CD14-positive monocyte (primary cell): ENCODE measurements at regions not wholly inside any gene's neighbourhood (a gene's known extent, or its start where the extent isn't known, plus 50 kb on each side); places are given as distances from the start of the nearest gene placed in this dataset.

Experiments used
- DNase-seq, 3 donors: peaks; one replicate each; pipeline ENCODE4 v3.0.0-alpha.2; 2011 to 2022
- H2AFZ ChIP-seq: 2 replicates; pipeline ENCODE4 v1.6.0; 2012; ENCODE audit warnings: mild to moderate bottlenecking, low read depth, low read length, inconsistent platforms; ENCODE audit not compliant: insufficient read depth, poor library complexity, severe bottlenecking
- H3K27ac ChIP-seq, 2 donors: 1 replicate in 1 of 2; 2 replicates in 1 of 2; pipeline ENCODE4 v1.5.1; 2012 to 2013; ENCODE audit warnings: low read length in 2 of 2, control low read depth in 1 of 2, inconsistent platforms in 1 of 2, low read depth in 1 of 2, mild to moderate bottlenecking in 1 of 2
- H3K27me3 ChIP-seq, 2 donors: one replicate each; pipeline versions ENCODE4 v1.6.0 to v1.6.1; 2011 to 2013; ENCODE audit warnings: low read length in 2 of 2; ENCODE audit not compliant: control insufficient read depth in 2 of 2, insufficient read depth in 2 of 2
- H3K36me3 ChIP-seq, 2 donors: replicated peaks in 1 of 2; 1 replicate in 1 of 2; 2 replicates in 1 of 2; pipeline versions ENCODE4 v1.5.1 to v1.6.1; 2012 to 2013; ENCODE audit warnings: low read length in 2 of 2, control low read depth in 1 of 2, inconsistent platforms in 1 of 2, mild to moderate bottlenecking in 1 of 2; ENCODE audit not compliant: insufficient read depth in 2 of 2, control insufficient read depth in 1 of 2
- H3K4me1 ChIP-seq, 2 donors: 1 replicate in 1 of 2; 2 replicates in 1 of 2; pipeline versions ENCODE4 v1.5.1 to v1.6.1; 2012 to 2013; ENCODE audit warnings: low read length in 2 of 2, control low read depth in 1 of 2, inconsistent platforms in 1 of 2, mild to moderate bottlenecking in 1 of 2, moderate library complexity in 1 of 2; ENCODE audit not compliant: insufficient read depth in 2 of 2, control insufficient read depth in 1 of 2
- H3K4me2 ChIP-seq: replicated peaks from 2 replicates; pipeline ENCODE3; 2012; ENCODE audit warnings: low read length, moderate library complexity, mild to moderate bottlenecking; ENCODE audit not compliant: poor library complexity, severe bottlenecking; ENCODE audit errors: extremely low read depth
- H3K4me3 ChIP-seq, 3 experiments: fragments of 200-600 bp in 1 of 3; sonication (generic) in 1 of 3; replicated peaks in 1 of 3; 1 replicate in 2 of 3; 2 replicates in 1 of 3; pipeline ENCODE4 v1.5.1; 2011 to 2013; ENCODE audit warnings: low read length in 3 of 3, mild to moderate bottlenecking in 3 of 3, control low read depth in 2 of 3, low read depth in 2 of 3, inconsistent platforms in 1 of 3, moderate library complexity in 1 of 3
- H3K79me2 ChIP-seq: 2 replicates; pipeline ENCODE4 v1.6.0; 2012; ENCODE audit warnings: mild to moderate bottlenecking, control low read depth, inconsistent platforms, low read length, moderate library complexity; ENCODE audit not compliant: insufficient read depth
- H3K9ac ChIP-seq: 2 replicates; pipeline ENCODE4 v1.6.0; 2017; ENCODE audit warnings: low read length, mild to moderate bottlenecking; ENCODE audit not compliant: insufficient read depth, poor library complexity, severe bottlenecking
- H3K9me3 ChIP-seq, 2 donors: replicated peaks in 1 of 2; 1 replicate in 1 of 2; 2 replicates in 1 of 2; pipeline versions ENCODE4 v1.5.1 to v1.6.1; 2012 to 2013; ENCODE audit warnings: low read length in 2 of 2, control low read depth in 1 of 2; ENCODE audit not compliant: control insufficient read depth in 1 of 2, insufficient read depth in 1 of 2
- H4K20me1 ChIP-seq: 2 replicates; pipeline ENCODE4 v1.6.0; 2012; ENCODE audit warnings: mild to moderate bottlenecking, low read length, control low read depth, moderate library complexity; ENCODE audit not compliant: insufficient read depth
- H3K27ac Mint-ChIP-seq, 7 donors: one replicate each; pipeline ENCODE4 v1.8.0; 2020; ENCODE audit warnings: mild to moderate bottlenecking in 7 of 7, mixed read lengths in 7 of 7, moderate library complexity in 6 of 7, inconsistent platforms in 2 of 7
- H3K27me3 Mint-ChIP-seq, 3 donors: one replicate each; pipeline ENCODE4 v1.8.0; 2021 to 2022; ENCODE audit warnings: low read depth in 3 of 3, mild to moderate bottlenecking in 3 of 3, mixed read lengths in 3 of 3, moderate library complexity in 3 of 3, inconsistent platforms in 1 of 3
- H3K36me3 Mint-ChIP-seq, 2 donors: one replicate each; pipeline ENCODE4 v1.8.0; 2020; ENCODE audit warnings: mixed read lengths in 2 of 2, inconsistent platforms in 1 of 2, mild to moderate bottlenecking in 1 of 2
- H3K4me1 Mint-ChIP-seq: one replicate; pipeline ENCODE4 v1.8.0; 2020; ENCODE audit warnings: mild to moderate bottlenecking, mixed read lengths
- H3K4me3 Mint-ChIP-seq, 2 donors: one replicate each; pipeline ENCODE4 v1.8.0; 2020; ENCODE audit warnings: mild to moderate bottlenecking in 2 of 2, mixed read lengths in 2 of 2, moderate library complexity in 1 of 2
- H3K9me3 Mint-ChIP-seq, 7 donors: one replicate each; pipeline ENCODE4 v1.8.0; 2020 to 2022; ENCODE audit warnings: mixed read lengths in 7 of 7, mild to moderate bottlenecking in 6 of 7, moderate library complexity in 6 of 7, inconsistent platforms in 2 of 7
- WGBS: methylation state at CpG from one replicate; pipeline ENCODE4 v1.1.5; 2013; ENCODE audit warnings: missing lambda C conversion rate; ENCODE audit not compliant: insufficient coverage; 5-methylcytosine and 5-hydroxymethylcytosine counted together
- intact Hi-C, 2 donors: fragments of 100-400 bp; cut with micrococcal nuclease; formaldehyde crosslinking; loops; one replicate each; pipeline versions ENCODE4 v1.15.0 to v1.15.1; 2023
- TF ChIP-seq, protein P1 (sequence below): fragments of 200-600 bp; IDR thresholded peaks from one replicate; pipeline ENCODE4 v1.8.0; 2022; ENCODE audit warnings: antibody characterized with exemption, mild to moderate bottlenecking

DNA sequence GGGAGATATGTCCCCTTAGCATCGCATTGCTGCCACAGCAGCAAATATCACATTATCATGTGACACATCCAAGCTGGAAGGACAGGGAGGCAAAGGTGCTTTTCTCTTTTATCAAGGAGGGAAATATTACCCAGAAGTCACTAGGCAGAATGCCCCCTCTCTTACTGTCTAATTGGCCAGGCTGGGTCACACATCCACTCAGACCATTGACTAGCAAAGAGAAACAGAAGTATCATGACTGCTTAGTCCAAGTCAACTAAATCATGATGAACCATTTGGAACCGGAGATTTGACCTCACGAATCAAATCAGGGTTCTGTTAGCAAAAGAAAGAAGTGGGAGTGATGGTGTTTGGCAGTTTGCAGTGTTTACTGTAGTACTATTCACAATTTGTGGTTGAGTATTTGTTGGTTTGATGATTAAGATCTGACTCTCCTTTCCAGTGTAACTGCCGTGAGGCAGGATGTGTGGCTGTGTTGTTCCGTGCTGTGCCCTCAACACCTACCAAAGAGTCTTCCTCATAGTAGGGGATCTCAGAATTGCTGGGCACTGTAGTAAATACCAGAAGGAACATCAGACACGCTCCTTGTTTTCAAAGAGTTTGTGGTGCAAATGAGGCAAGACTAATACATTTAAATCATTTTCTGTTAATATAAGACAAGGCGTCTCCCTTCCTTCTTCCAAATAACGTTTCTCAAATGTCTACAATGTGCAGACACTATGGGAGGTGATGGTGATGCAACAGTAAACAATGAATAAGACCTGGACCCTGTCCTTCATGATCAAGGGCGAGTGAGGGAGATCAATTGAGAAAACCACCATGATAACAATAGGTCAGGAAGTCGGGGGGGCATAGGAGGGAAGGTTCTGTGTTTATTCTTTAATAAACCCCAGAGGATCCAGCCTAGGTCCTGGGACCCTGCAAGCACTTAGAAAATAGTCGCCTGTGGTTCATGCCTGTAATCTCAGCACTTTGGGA is 194.4 kb upstream of the CRY1 start:
- H3K4me3 ChIP-seq: no peak overlapping the region
- H3K4me1 ChIP-seq: no peaks in the 10 kb centered on the region
- Mint-ChIP-seq H3K4me3 (no peak overlapping the region), H3K27ac (no peak overlapping the region), H3K9me3 (peaks cover 0 to 9% (median 5%) of the 10 kb centered on the region in 7 donors), H3K36me3 (no peaks in the 10 kb centered on the region), H3K4me1 (peaks cover 3% of the 10 kb centered on the region), H3K27me3 (peaks cover 4 to 8% (median 7%) of the 10 kb centered on the region in 3 donors)
- H3K79me2 ChIP-seq: no peaks in the 10 kb centered on the region
- H3K9me3 ChIP-seq: peaks cover 0 to 4% of the 10 kb centered on the region in 2 donors
- no peak overlapping the region for H3K4me2 ChIP-seq
- no peaks in the 10 kb centered on the region for H3K36me3 ChIP-seq
- DNase-seq: no peak
- intact Hi-C loops: no loop called here
- WGBS: 100% methylated on average over 2 of the region's 11 CpGs
- TF ChIP-seq, protein P1, sequence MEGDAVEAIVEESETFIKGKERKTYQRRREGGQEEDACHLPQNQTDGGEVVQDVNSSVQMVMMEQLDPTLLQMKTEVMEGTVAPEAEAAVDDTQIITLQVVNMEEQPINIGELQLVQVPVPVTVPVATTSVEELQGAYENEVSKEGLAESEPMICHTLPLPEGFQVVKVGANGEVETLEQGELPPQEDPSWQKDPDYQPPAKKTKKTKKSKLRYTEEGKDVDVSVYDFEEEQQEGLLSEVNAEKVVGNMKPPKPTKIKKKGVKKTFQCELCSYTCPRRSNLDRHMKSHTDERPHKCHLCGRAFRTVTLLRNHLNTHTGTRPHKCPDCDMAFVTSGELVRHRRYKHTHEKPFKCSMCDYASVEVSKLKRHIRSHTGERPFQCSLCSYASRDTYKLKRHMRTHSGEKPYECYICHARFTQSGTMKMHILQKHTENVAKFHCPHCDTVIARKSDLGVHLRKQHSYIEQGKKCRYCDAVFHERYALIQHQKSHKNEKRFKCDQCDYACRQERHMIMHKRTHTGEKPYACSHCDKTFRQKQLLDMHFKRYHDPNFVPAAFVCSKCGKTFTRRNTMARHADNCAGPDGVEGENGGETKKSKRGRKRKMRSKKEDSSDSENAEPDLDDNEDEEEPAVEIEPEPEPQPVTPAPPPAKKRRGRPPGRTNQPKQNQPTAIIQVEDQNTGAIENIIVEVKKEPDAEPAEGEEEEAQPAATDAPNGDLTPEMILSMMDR: no peak
- H3K9ac ChIP-seq: no peak overlapping the region
- H3K27me3 ChIP-seq: no peaks in the 10 kb centered on the region
- H4K20me1 ChIP-seq: no peaks in the 10 kb centered on the region
- no peak overlapping the region for H3K27ac ChIP-seq
- no peak overlapping the region for H2AFZ ChIP-seq

DNA sequence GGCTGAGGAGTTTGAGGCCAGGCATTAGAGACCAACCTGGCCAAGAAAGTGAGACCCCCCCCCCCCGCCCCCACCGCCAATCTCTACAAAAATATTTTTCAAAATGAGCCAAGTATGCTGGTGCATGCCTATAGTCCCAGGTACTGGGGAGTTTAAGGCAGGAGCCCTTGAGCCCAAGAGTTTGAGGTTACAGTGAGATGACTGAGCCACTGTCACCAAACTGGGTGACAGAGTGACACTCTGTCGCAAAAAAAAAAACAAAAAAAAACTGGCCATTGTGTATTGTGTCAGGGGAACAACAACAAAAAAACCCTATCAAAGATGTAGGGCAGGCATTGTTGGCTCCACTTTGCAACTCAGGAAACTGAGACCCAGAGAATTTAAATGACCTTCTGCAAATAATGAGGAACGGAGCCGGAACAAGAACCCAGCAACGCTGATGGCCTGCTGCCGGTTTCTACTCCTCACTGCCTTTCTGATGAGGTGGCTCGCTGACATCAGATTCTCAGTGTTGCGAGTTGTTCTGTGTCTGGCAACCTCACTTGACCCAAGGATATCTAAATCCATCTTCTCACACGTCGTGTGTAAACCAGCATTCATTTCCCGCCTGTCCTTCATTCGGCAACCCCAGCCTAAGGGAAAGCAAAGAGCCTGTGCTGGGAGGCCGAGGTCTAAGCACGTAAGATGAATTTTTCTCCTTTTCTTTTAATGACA is 195.2 kb upstream of the CRY1 start:
- Mint-ChIP-seq H3K27ac (no peak overlapping the region), H3K36me3 (no peaks in the 10 kb centered on the region), H3K4me3 (no peak overlapping the region), H3K27me3 (peaks cover 4 to 8% (median 7%) of the 10 kb centered on the region in 3 donors), H3K4me1 (peaks cover 3% of the 10 kb centered on the region), H3K9me3 (peaks cover 0 to 8% (median 4%) of the 10 kb centered on the region in 7 donors)
- 96% methylated on average over 10 of the region's 15 CpGs for WGBS
- H3K9me3 ChIP-seq: peaks cover 0 to 4% of the 10 kb centered on the region in 2 donors
- H3K4me3 ChIP-seq: no peak overlapping the region
- no peaks in the 10 kb centered on the region for H3K27me3 ChIP-seq
- no peaks in the 10 kb centered on the region for H3K79me2 ChIP-seq
- no peaks in the 10 kb centered on the region for H4K20me1 ChIP-seq
- TF ChIP-seq, protein P1: no peak
- intact Hi-C loops: no loop called here
- no peak overlapping the region for H3K27ac ChIP-seq
- no peak overlapping the region for H3K9ac ChIP-seq
- H3K4me1 ChIP-seq: no peaks in the 10 kb centered on the region
- no peak for DNase-seq
- no peak overlapping the region for H2AFZ ChIP-seq
- no peaks in the 10 kb centered on the region for H3K36me3 ChIP-seq
- no peak overlapping the region for H3K4me2 ChIP-seq
